OCI-LY3 (cell line): ENCODE measurements at regions not wholly inside any gene's neighbourhood (a gene's known extent, or its start where the extent isn't known, plus 50 kb on each side); places are given as distances from the start of the nearest gene placed in this dataset.
"Not testable (repeated sequence)": the region's sequence is repeated elsewhere in the genome, so short reads cannot be mapped to it uniquely, and the experiment has no call there.

Experiments used
- EZH2phosphoT487 ChIP-seq: fragments of 200-600 bp; shearing (Covaris generic); IDR thresholded peaks from 2 replicates; pipeline ENCODE4 v1.6.1; 2018; ENCODE audit warnings: antibody characterized with exemption, mixed run types, low read depth
- TF ChIP-seq, protein P1 (sequence below): fragments of 200-600, 300-600 bp; sonication (generic); IDR thresholded peaks from 2 replicates; pipeline ENCODE4 v1.5.1; 2014; ENCODE audit warnings: antibody characterized with exemption, low read length, low read depth

DNA sequence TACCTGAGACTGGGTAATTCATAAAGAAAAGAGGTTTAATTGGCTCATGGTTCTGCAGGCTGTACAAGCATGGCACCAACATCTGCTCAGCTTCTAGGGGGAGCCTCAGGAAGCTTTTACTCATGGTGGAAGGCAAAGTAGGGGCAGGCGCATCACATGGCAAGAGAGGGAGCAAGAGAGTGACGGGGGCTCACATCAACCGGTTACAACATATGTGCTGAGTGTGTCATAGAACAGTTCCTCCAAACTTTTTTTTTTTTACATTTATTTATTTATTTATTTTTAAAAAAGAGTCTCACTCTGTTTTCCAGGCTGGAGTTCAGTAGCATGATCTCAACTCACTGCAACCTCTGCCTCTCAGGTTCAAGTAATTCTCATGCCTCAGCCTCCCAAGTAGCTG lies 143.8 kb downstream of the SMIM20 start:
- TF ChIP-seq, protein P1, sequence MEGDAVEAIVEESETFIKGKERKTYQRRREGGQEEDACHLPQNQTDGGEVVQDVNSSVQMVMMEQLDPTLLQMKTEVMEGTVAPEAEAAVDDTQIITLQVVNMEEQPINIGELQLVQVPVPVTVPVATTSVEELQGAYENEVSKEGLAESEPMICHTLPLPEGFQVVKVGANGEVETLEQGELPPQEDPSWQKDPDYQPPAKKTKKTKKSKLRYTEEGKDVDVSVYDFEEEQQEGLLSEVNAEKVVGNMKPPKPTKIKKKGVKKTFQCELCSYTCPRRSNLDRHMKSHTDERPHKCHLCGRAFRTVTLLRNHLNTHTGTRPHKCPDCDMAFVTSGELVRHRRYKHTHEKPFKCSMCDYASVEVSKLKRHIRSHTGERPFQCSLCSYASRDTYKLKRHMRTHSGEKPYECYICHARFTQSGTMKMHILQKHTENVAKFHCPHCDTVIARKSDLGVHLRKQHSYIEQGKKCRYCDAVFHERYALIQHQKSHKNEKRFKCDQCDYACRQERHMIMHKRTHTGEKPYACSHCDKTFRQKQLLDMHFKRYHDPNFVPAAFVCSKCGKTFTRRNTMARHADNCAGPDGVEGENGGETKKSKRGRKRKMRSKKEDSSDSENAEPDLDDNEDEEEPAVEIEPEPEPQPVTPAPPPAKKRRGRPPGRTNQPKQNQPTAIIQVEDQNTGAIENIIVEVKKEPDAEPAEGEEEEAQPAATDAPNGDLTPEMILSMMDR: not testable (repeated sequence)
- not testable (repeated sequence) for TF ChIP-seq EZH2phosphoT487
